NT2/D1 (cell line): ENCODE measurements at regions not wholly inside any gene's neighbourhood (a gene's known extent, or its start where the extent isn't known, plus 50 kb on each side); places are given as distances from the start of the nearest gene placed in this dataset.

Experiments used
- DNase-seq: peaks from one replicate; pipeline ENCODE4 v3.0.0-alpha.2; 2011; ENCODE audit warnings: low read depth, low spot score
- H3K27me3 ChIP-seq: 2 replicates; pipeline ENCODE4 v1.6.0; 2011; ENCODE audit warnings: mild to moderate bottlenecking; ENCODE audit not compliant: insufficient read length, insufficient read depth
- H3K36me3 ChIP-seq: 2 replicates; pipeline ENCODE4 v1.6.1; 2011; ENCODE audit warnings: mild to moderate bottlenecking, low read length, mixed read lengths; ENCODE audit not compliant: insufficient read depth, insufficient read length
- H3K4me1 ChIP-seq: 2 replicates; pipeline ENCODE4 v1.5.1; 2011; ENCODE audit not compliant: insufficient read depth, insufficient read length
- H3K4me3 ChIP-seq: 2 replicates; pipeline ENCODE4 v1.5.1; 2011; ENCODE audit warnings: low read depth; ENCODE audit not compliant: insufficient read length
- H3K9ac ChIP-seq: 2 replicates; pipeline ENCODE4 v1.6.0; 2011; ENCODE audit warnings: low read depth; ENCODE audit not compliant: insufficient read length
- H3K9me3 ChIP-seq: 2 replicates; pipeline ENCODE4 v1.5.1; 2011; ENCODE audit warnings: mild to moderate bottlenecking, low read length; ENCODE audit not compliant: insufficient read depth
- SUZ12 ChIP-seq: IDR thresholded peaks from 2 replicates; pipeline ENCODE4 v1.6.1; 2011; ENCODE audit not compliant: insufficient read length, insufficient read depth; ENCODE audit errors: extremely low read depth
- YY1 ChIP-seq: IDR thresholded peaks from 2 replicates; pipeline ENCODE4 v1.6.1; 2011; ENCODE audit not compliant: insufficient read length, insufficient read depth
- ZNF274 ChIP-seq: IDR thresholded peaks from 2 replicates; pipeline ENCODE4 v1.6.1; 2011; ENCODE audit warnings: mild to moderate bottlenecking, low read depth, low read length

GRCh38 chr5:128695791-128696530, 157.9 kb upstream of the FBN2 start:
- no peaks in the 10 kb centered on the region for H3K27me3 ChIP-seq
- no peak for DNase-seq
- no peak overlapping the region for H3K4me3 ChIP-seq
- no peaks in the 10 kb centered on the region for H3K36me3 ChIP-seq
- no peaks in the 10 kb centered on the region for H3K9me3 ChIP-seq
- H3K9ac ChIP-seq: no peak overlapping the region
- no peak for TF ChIP-seq SUZ12
- no peak for TF ChIP-seq ZNF274
- no peak for TF ChIP-seq YY1
- H3K4me1 ChIP-seq: no peaks in the 10 kb centered on the region

GRCh38 chr5:128701301-128701700, 163.3 kb upstream of the FBN2 start:
- Histone ChIP-seq H3K36me3 (no peaks in the 10 kb centered on the region), H3K9me3 (no peaks in the 10 kb centered on the region), H3K4me1 (no peaks in the 10 kb centered on the region), H3K9ac (no peak overlapping the region), H3K4me3 (no peak overlapping the region), H3K27me3 (no peaks in the 10 kb centered on the region)
- no peak for TF ChIP-seq ZNF274
- no peak for TF ChIP-seq SUZ12
- TF ChIP-seq YY1: no peak
- DNase-seq: no peak

- Histone ChIP-seq H3K4me3 (no peak overlapping the region), H3K9ac (no peak overlapping the region), H3K4me1 (no peaks in the 10 kb centered on the region), H3K27me3 (no peaks in the 10 kb centered on the region), H3K36me3 (no peaks in the 10 kb centered on the region), H3K9me3 (no peaks in the 10 kb centered on the region)
- TF ChIP-seq YY1 (no peak), SUZ12 (no peak), ZNF274 (no peak)
- no peak for DNase-seq
Observed at GRCh38 chr5:128703322-128703721, 165.3 kb upstream of the FBN2 start.

- TF ChIP-seq SUZ12 (no peak), ZNF274 (no peak), YY1 (no peak)
- H3K27me3 ChIP-seq: no peaks in the 10 kb centered on the region
- H3K36me3 ChIP-seq: no peaks in the 10 kb centered on the region
- H3K4me3 ChIP-seq: no peak overlapping the region
- no peaks in the 10 kb centered on the region for H3K4me1 ChIP-seq
- DNase-seq: no peak
- no peak overlapping the region for H3K9ac ChIP-seq
- no peaks in the 10 kb centered on the region for H3K9me3 ChIP-seq
Observed at GRCh38 chr5:128706269-128706668, 168.2 kb upstream of the FBN2 start.

- Histone ChIP-seq H3K36me3 (no peaks in the 10 kb centered on the region), H3K27me3 (no peaks in the 10 kb centered on the region), H3K9ac (no peak overlapping the region), H3K4me1 (no peaks in the 10 kb centered on the region), H3K4me3 (no peak overlapping the region), H3K9me3 (no peaks in the 10 kb centered on the region)
- TF ChIP-seq YY1 (no peak), SUZ12 (no peak), ZNF274 (no peak)
- no peak for DNase-seq
Observed at GRCh38 chr5:128708841-128709240, 170.8 kb upstream of the FBN2 start.

- no peaks in the 10 kb centered on the region for H3K27me3 ChIP-seq
- TF ChIP-seq SUZ12: no peak
- no peak for TF ChIP-seq ZNF274
- TF ChIP-seq YY1: no peak
- H3K4me3 ChIP-seq: no peak overlapping the region
- H3K36me3 ChIP-seq: no peaks in the 10 kb centered on the region
- H3K9me3 ChIP-seq: no peaks in the 10 kb centered on the region
- H3K9ac ChIP-seq: no peak overlapping the region
- DNase-seq: no peak
- no peaks in the 10 kb centered on the region for H3K4me1 ChIP-seq
Observed at GRCh38 chr5:128711216-128711615, 173.2 kb upstream of the FBN2 start.

- H3K4me1 ChIP-seq: no peaks in the 10 kb centered on the region
- no peaks in the 10 kb centered on the region for H3K36me3 ChIP-seq
- no peak overlapping the region for H3K4me3 ChIP-seq
- no peaks in the 10 kb centered on the region for H3K27me3 ChIP-seq
- no peak for DNase-seq
- H3K9ac ChIP-seq: no peak overlapping the region
- TF ChIP-seq SUZ12: no peak
- no peak for TF ChIP-seq YY1
- TF ChIP-seq ZNF274: no peak
- H3K9me3 ChIP-seq: no peaks in the 10 kb centered on the region
Observed at GRCh38 chr5:128714551-128714950, 176.5 kb upstream of the FBN2 start.
